WTC11 (cell line): ENCODE measurements at regions not wholly inside any gene's neighbourhood (a gene's known extent, or its start where the extent isn't known, plus 50 kb on each side); places are given as distances from the start of the nearest gene placed in this dataset.

Source experiments
- AFF4 ChIP-seq: sonication (generic); formaldehyde crosslinking; IDR thresholded peaks from 2 replicates; pipeline ENCODE4 v1.8.1; 2023; ENCODE audit warnings: mild to moderate bottlenecking, missing genetic modification reagents, borderline replicate concordance
- ATF3 ChIP-seq: sonication (generic); formaldehyde crosslinking; conservative IDR thresholded peaks from 2 replicates; pipeline ENCODE4 v1.8.1; 2022; ENCODE audit warnings: mild to moderate bottlenecking, missing genetic modification reagents
- CBFB ChIP-seq: sonication (generic); formaldehyde crosslinking; IDR thresholded peaks from 2 replicates; pipeline ENCODE4 v1.8.1; 2022; ENCODE audit warnings: mild to moderate bottlenecking, low read depth, missing genetic modification reagents
- CTCF ChIP-seq: fragments of 200-600 bp; IDR thresholded peaks from 2 replicates; pipeline ENCODE4 v1.8.0; 2022; ENCODE audit warnings: antibody characterized with exemption
- FOXK1 ChIP-seq: sonication (generic); formaldehyde crosslinking; IDR thresholded peaks from 2 replicates; pipeline ENCODE4 v1.8.0; 2022; ENCODE audit warnings: mild to moderate bottlenecking, moderate library complexity, missing genetic modification reagents
- GABPB1 ChIP-seq: sonication (generic); formaldehyde crosslinking; IDR thresholded peaks from 2 replicates; pipeline ENCODE4 v1.8.1; 2023; ENCODE audit warnings: mild to moderate bottlenecking, missing genetic modification reagents
- IRF1 ChIP-seq: sonication (generic); formaldehyde crosslinking; IDR thresholded peaks from 2 replicates; pipeline ENCODE4 v1.8.0; 2023; ENCODE audit warnings: missing genetic modification reagents
- IRF2 ChIP-seq: sonication (generic); formaldehyde crosslinking; IDR thresholded peaks from 2 replicates; pipeline ENCODE4 v1.8.0; 2022; ENCODE audit warnings: low read depth, missing genetic modification reagents, borderline replicate concordance
- NFYB ChIP-seq: sonication (generic); formaldehyde crosslinking; conservative IDR thresholded peaks from 2 replicates; pipeline ENCODE4 v1.8.0; 2022; ENCODE audit warnings: low read depth, missing genetic modification reagents
- SMAD4 ChIP-seq: sonication (generic); formaldehyde crosslinking; IDR thresholded peaks from 2 replicates; pipeline ENCODE4 v1.8.0; 2022; ENCODE audit warnings: mild to moderate bottlenecking, missing genetic modification reagents
- USF2 ChIP-seq: sonication (generic); formaldehyde crosslinking; IDR thresholded peaks from 2 replicates; pipeline ENCODE4 v1.8.1; 2023; ENCODE audit warnings: mild to moderate bottlenecking, missing genetic modification reagents, moderate library complexity
- ZNF121 ChIP-seq: sonication (generic); formaldehyde crosslinking; IDR thresholded peaks from 2 replicates; pipeline ENCODE4 v1.8.0; 2023; ENCODE audit warnings: missing genetic modification reagents
- ZNF423 ChIP-seq: fragments of 250-450 bp; sonication (Bioruptor Pico); IDR thresholded peaks from 2 replicates; pipeline ENCODE4 v2.1.2; 2022; ENCODE audit warnings: mild to moderate bottlenecking, moderate library complexity

GRCh38 chr6:159422041-159422984, 253.1 kb downstream of the FNDC1 start:
- TF ChIP-seq CTCF: no peak
- no peak for TF ChIP-seq CBFB
- no peak for TF ChIP-seq IRF2 (CRISPR knock-in tag)
- TF ChIP-seq NFYB (CRISPR knock-in tag): no peak
- TF ChIP-seq ZNF121 (CRISPR knock-in tag): no peak
- TF ChIP-seq SMAD4 (CRISPR knock-in tag): no peak
- no peak for TF ChIP-seq IRF1
- TF ChIP-seq AFF4 (CRISPR knock-in tag): no peak
- no peak for TF ChIP-seq ZNF423 (CRISPR knock-in tag)
- no peak for TF ChIP-seq ATF3 (CRISPR knock-in tag)
- no peak for TF ChIP-seq USF2 (CRISPR knock-in tag)
- no peak for TF ChIP-seq FOXK1 (CRISPR knock-in tag)
- no peak for TF ChIP-seq GABPB1
